ENCODE measurements at regions not wholly inside any gene's neighbourhood (a gene's known extent, or its start where the extent isn't known, plus 50 kb on each side); places are given as distances from the start of the nearest gene placed in this dataset.
"Not testable (repeated sequence)": the region's sequence is repeated elsewhere in the genome, so short reads cannot be mapped to it uniquely, and the experiment has no call there.

DNA sequence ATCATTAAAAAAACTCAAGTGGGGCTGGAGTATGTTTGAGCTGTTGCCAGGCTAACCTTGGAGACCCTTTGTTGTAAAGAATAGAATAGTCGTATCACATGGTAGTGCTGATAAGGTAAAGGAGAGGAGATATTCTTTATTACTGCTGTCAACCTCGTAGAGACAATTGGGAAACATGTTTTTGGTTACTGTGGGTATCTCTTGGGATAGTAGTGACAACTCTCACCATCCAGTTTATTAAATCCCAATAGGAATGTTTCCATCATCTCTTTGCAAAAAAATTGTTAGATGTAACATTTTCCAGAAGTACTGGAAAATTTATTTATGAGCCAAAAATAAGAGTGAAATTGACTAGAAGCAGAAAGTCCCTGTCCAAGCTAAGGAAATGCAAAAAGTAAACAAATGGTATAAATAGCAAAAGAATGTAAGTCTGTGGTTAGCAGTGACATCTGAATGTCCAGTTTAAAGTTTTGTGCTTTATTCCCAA lies 829.3 kb upstream of the CITED2 start:
- DNase-seq (no peak), ATAC-seq (replicated peaks in 1 of 4) (no peak)
- WGBS (ENCODE audit: insufficient coverage): no CpG with 5 or more reads among the region's 2 CpGs
- Mint-ChIP-seq H3K4me1 (no peaks in the 10 kb centered on the region), H3K27me3 (peaks cover 0 to 2% of the 10 kb centered on the region in 2 donors), H3K36me3 (no peaks in the 10 kb centered on the region), H3K4me3 (no peak overlapping the region), H3K27ac (no peak overlapping the region), H3K9me3 (no peaks in the 10 kb centered on the region)
- Histone ChIP-seq H3K36me3 (ENCODE audit: control insufficient read depth in 2 of 2, extremely low read depth in 1 of 2, insufficient read depth in 1 of 2, low read length in 1 of 2) (no peaks in the 10 kb centered on the region), H3K27me3 (replicated peaks in 1 of 2; ENCODE audit: control insufficient read depth in 2 of 2, extremely low read depth in 1 of 2, insufficient read depth in 2 of 2, low read length in 1 of 2) (no peaks in the 10 kb centered on the region), H3K4me1 (ENCODE audit: control insufficient read depth in 1 of 2, extremely low read depth in 1 of 2, insufficient read depth in 2 of 2, low read length in 2 of 2) (no peaks in the 10 kb centered on the region), H3K9me3 (no peaks in the 10 kb centered on the region), H3K4me3 (ENCODE audit: control insufficient read depth in 1 of 2, extremely low read depth in 1 of 2, low read length in 1 of 2) (no peak overlapping the region), H3K27ac (ENCODE audit: low read length) (no peak overlapping the region)
- CTCF ChIA-PET: no interaction called here
- POLR2A ChIA-PET: no interaction called here

DNA sequence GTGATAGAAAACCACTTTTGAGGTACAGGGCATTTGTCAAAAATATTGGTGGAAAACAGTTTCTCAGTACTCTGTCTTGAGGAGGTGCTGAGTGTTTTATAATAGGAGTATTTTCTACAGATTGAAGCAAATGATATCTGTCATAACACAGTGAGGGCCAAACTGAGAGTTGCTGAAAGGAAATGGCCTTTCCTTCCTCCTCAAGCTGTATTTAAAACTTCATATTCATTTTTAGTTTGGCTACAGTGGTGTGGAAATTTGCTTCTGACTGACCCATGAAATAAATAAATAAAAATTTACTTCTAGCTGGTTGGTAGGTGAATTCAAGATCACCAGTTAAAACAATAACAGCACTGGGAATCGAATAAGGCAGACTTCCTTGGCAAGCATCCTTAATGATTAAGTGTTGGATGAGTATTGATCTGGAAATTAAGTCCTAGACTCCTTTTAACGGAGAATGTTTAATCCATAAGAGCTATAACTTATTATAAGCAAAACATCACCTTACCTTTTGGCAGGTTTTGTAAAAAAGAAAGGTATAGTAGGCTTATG lies 828.6 kb upstream of the CITED2 start:
- H3K4me3 ChIP-seq (ENCODE audit: control insufficient read depth in 1 of 2, extremely low read depth in 1 of 2, low read length in 1 of 2): no peak overlapping the region
- no peaks in the 10 kb centered on the region for H3K27me3 ChIP-seq (replicated peaks in 1 of 2; ENCODE audit: control insufficient read depth in 2 of 2, extremely low read depth in 1 of 2, insufficient read depth in 2 of 2, low read length in 1 of 2)
- CTCF ChIA-PET: no interaction called here
- Mint-ChIP-seq H3K9me3 (no peaks in the 10 kb centered on the region), H3K4me1 (no peaks in the 10 kb centered on the region), H3K27ac (no peak overlapping the region), H3K36me3 (no peaks in the 10 kb centered on the region), H3K27me3 (peaks cover 0 to 2% of the 10 kb centered on the region in 2 donors), H3K4me3 (no peak overlapping the region)
- POLR2A ChIA-PET: interaction anchor here in 1 of 2 donors (0.6 kb wide), 1 partner anchor 112 kb away, joined by 4 read pairs; no protein-coding TSS in a partner anchor
- no peak overlapping the region for H3K27ac ChIP-seq (ENCODE audit: low read length)
- ATAC-seq (replicated peaks in 1 of 4): no peak
- WGBS (ENCODE audit: insufficient coverage): no CpG with 5 or more reads among the region's 2 CpGs
- H3K9me3 ChIP-seq: no peaks in the 10 kb centered on the region
- H3K36me3 ChIP-seq (ENCODE audit: control insufficient read depth in 2 of 2, extremely low read depth in 1 of 2, insufficient read depth in 1 of 2, low read length in 1 of 2): no peaks in the 10 kb centered on the region
- H3K4me1 ChIP-seq (ENCODE audit: control insufficient read depth in 1 of 2, extremely low read depth in 1 of 2, insufficient read depth in 2 of 2, low read length in 2 of 2): no peaks in the 10 kb centered on the region
- DNase-seq: no peak

DNA sequence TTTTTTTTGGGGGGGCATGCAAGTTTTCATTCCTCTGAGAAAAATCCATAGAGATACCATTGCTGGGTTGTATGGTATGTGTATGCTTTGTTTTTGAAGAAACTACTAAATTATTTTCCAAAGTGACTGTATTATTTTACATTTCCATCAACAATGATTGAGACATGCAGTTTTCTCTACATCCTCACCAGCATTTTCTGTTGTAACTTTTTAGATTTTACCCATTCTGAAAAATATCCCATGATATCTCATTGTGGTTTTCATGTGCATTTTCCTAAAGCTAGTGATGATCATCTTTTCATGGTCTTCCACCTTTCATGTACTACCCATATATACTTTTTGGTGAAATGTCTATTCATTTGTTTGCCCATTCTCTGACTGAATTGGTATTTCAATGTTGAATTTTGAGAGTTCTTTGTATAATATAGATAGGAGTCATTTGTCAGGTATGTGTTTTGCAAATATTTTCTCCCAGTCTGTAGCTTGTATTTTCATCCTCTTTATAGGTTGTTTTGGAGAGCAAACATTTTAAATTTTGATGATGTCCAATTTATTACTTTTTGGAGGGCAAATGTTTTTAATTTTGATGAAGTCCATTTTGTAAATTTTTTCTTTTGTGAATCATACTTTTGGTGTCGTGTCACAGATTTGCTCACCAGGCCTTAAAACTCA lies 827.5 kb upstream of the CITED2 start:
- POLR2A ChIA-PET: no interaction called here
- Histone ChIP-seq H3K9me3 (no peaks in the 10 kb centered on the region), H3K27me3 (replicated peaks in 1 of 2; ENCODE audit: control insufficient read depth in 2 of 2, extremely low read depth in 1 of 2, insufficient read depth in 2 of 2, low read length in 1 of 2) (no peaks in the 10 kb centered on the region), H3K4me1 (ENCODE audit: control insufficient read depth in 1 of 2, extremely low read depth in 1 of 2, insufficient read depth in 2 of 2, low read length in 2 of 2) (no peaks in the 10 kb centered on the region), H3K4me3 (ENCODE audit: control insufficient read depth in 1 of 2, extremely low read depth in 1 of 2, low read length in 1 of 2) (no peak overlapping the region), H3K36me3 (ENCODE audit: control insufficient read depth in 2 of 2, extremely low read depth in 1 of 2, insufficient read depth in 1 of 2, low read length in 1 of 2) (no peaks in the 10 kb centered on the region), H3K27ac (ENCODE audit: low read length) (no peak overlapping the region)
- no peaks in the 10 kb centered on the region for H3K9me3 Mint-ChIP-seq
- H3K4me1 Mint-ChIP-seq: no peaks in the 10 kb centered on the region
- H3K4me3 Mint-ChIP-seq: no peak overlapping the region
- no peak overlapping the region for H3K27ac Mint-ChIP-seq
- no CpG with 5 or more reads among the region's 1 CpG for WGBS (ENCODE audit: insufficient coverage)
- CTCF ChIA-PET: interaction anchor here in 1 of 2 donors (0.6 kb wide), 1 partner anchor 1399 kb away, joined by 3 read pairs; no protein-coding TSS in a partner anchor
- DNase-seq (no peak), ATAC-seq (replicated peaks in 1 of 4) (no peak)
- peaks cover 0 to 2% of the 10 kb centered on the region in 2 donors for H3K27me3 Mint-ChIP-seq
- H3K36me3 Mint-ChIP-seq: no peaks in the 10 kb centered on the region

DNA sequence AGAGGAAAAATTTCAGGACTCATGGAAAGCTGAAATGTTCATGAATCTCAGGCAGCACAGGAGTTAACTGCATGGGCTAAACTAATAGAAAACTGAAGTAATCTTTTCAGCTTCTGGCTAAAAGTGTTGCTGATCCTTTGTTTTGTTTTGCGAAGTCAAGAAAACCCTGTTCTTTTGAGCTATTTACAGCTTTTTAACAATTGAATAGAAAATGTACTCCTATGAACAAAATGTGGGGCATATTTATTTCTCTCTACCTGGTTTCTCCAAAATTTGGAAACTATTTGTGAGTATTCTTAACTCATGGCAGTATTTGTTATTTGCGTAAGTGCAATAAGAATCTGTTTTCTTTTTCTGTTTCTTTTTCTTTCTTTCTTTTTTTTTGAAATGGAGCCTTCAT lies 818.8 kb upstream of the CITED2 start:
- Histone ChIP-seq H3K4me1 (ENCODE audit: control insufficient read depth in 1 of 2, extremely low read depth in 1 of 2, insufficient read depth in 2 of 2, low read length in 2 of 2) (no peaks in the 10 kb centered on the region), H3K36me3 (ENCODE audit: control insufficient read depth in 2 of 2, extremely low read depth in 1 of 2, insufficient read depth in 1 of 2, low read length in 1 of 2) (no peaks in the 10 kb centered on the region), H3K27me3 (replicated peaks in 1 of 2; ENCODE audit: control insufficient read depth in 2 of 2, extremely low read depth in 1 of 2, insufficient read depth in 2 of 2, low read length in 1 of 2) (no peaks in the 10 kb centered on the region), H3K27ac (ENCODE audit: low read length) (no peak overlapping the region), H3K4me3 (ENCODE audit: control insufficient read depth in 1 of 2, extremely low read depth in 1 of 2, low read length in 1 of 2) (no peak overlapping the region), H3K9me3 (no peaks in the 10 kb centered on the region)
- ATAC-seq (replicated peaks in 1 of 4): no peak
- H3K27me3 Mint-ChIP-seq: no peaks in the 10 kb centered on the region
- H3K27ac Mint-ChIP-seq: no peak overlapping the region
- no CpG with 5 or more reads among the region's 2 CpGs for WGBS (ENCODE audit: insufficient coverage)
- peaks cover 0 to 5% (median 5%) of the 10 kb centered on the region in 3 donors for H3K9me3 Mint-ChIP-seq
- H3K4me3 Mint-ChIP-seq: no peak overlapping the region
- ChIA-PET CTCF (no interaction called here), POLR2A (no interaction called here)
- DNase-seq: no peak
- no peaks in the 10 kb centered on the region for H3K36me3 Mint-ChIP-seq
- H3K4me1 Mint-ChIP-seq: no peaks in the 10 kb centered on the region

DNA sequence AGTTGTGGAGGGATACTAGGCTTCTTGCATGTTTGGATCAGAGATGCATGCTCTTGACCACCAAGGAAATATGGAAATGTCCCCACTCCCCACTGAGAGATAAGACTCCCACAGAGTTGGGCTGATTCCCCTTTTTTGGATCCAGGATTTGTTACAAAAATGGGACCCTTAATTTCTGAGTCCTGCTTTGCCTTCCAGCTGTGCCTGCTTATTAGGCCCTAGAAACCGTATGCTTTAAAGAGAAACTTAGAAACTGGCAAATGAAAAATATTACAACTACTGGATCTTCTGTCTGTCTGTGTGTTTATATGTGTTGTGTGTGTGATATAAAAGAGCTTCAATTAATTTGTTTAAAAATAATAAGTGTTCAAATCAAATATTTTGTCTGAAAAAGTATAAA lies 817.6 kb upstream of the CITED2 start:
- H3K36me3 ChIP-seq (ENCODE audit: control insufficient read depth in 2 of 2, extremely low read depth in 1 of 2, insufficient read depth in 1 of 2, low read length in 1 of 2): no peaks in the 10 kb centered on the region
- Mint-ChIP-seq H3K36me3 (no peaks in the 10 kb centered on the region), H3K4me3 (no peak overlapping the region), H3K27me3 (no peaks in the 10 kb centered on the region), H3K9me3 (peaks cover 0 to 12% (median 8%) of the 10 kb centered on the region in 3 donors), H3K27ac (no peak overlapping the region), H3K4me1 (no peaks in the 10 kb centered on the region)
- H3K27ac ChIP-seq (ENCODE audit: low read length): no peak overlapping the region
- WGBS (ENCODE audit: insufficient coverage): no CpG with 5 or more reads among the region's 1 CpG
- no peak overlapping the region for H3K4me3 ChIP-seq (ENCODE audit: control insufficient read depth in 1 of 2, extremely low read depth in 1 of 2, low read length in 1 of 2)
- no peaks in the 10 kb centered on the region for H3K27me3 ChIP-seq (replicated peaks in 1 of 2; ENCODE audit: control insufficient read depth in 2 of 2, extremely low read depth in 1 of 2, insufficient read depth in 2 of 2, low read length in 1 of 2)
- ATAC-seq (replicated peaks in 1 of 4) (no peak), DNase-seq (no peak)
- ChIA-PET CTCF (interaction anchor here in 1 of 2 donors (0.6 kb wide), 1 partner anchor 305 kb away, joined by 3 read pairs; no protein-coding TSS in a partner anchor), POLR2A (interaction anchor here in 1 of 2 donors (0.6 kb wide), 1 partner anchor 1711 kb away, joined by 3 read pairs; no protein-coding TSS in a partner anchor)
- no peaks in the 10 kb centered on the region for H3K9me3 ChIP-seq
- no peaks in the 10 kb centered on the region for H3K4me1 ChIP-seq (ENCODE audit: control insufficient read depth in 1 of 2, extremely low read depth in 1 of 2, insufficient read depth in 2 of 2, low read length in 2 of 2)

DNA sequence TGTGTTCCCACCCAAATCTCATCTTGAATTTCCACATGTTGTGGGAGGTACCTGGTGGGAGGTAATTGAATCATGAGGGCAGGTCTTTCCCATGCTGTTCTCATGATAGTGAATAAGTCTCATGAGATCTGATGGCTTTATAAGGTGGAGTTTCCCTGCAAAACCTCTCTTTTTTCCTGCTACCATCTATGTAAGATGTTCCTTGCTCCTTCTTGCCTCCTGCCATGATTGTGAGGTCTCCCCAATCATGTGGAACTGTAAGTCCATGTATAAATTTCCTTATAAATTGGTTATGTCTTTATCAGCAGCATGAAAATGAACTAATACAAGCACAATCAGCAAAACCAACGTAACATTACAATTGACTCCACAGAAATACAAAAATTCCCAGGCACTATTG lies 814.8 kb upstream of the CITED2 start:
- H3K36me3 Mint-ChIP-seq; H3K36me3 ChIP-seq (ENCODE audit: control insufficient read depth in 2 of 2, extremely low read depth in 1 of 2, insufficient read depth in 1 of 2, low read length in 1 of 2); POLR2A ChIA-PET; ATAC-seq (replicated peaks in 1 of 4); H3K4me1 Mint-ChIP-seq; H3K27me3 Mint-ChIP-seq; H3K27ac Mint-ChIP-seq; DNase-seq; H3K27ac ChIP-seq (ENCODE audit: low read length); H3K4me1 ChIP-seq (ENCODE audit: control insufficient read depth in 1 of 2, extremely low read depth in 1 of 2, insufficient read depth in 2 of 2, low read length in 2 of 2); H3K4me3 Mint-ChIP-seq; H3K27me3 ChIP-seq (replicated peaks in 1 of 2; ENCODE audit: control insufficient read depth in 2 of 2, extremely low read depth in 1 of 2, insufficient read depth in 2 of 2, low read length in 1 of 2); H3K4me3 ChIP-seq (ENCODE audit: control insufficient read depth in 1 of 2, extremely low read depth in 1 of 2, low read length in 1 of 2); CTCF ChIA-PET; H3K9me3 ChIP-seq: not testable (repeated sequence)
- peaks cover 0 to 12% (median 6%) of the 10 kb centered on the region in 3 donors for H3K9me3 Mint-ChIP-seq
- no CpG with 5 or more reads among the region's 1 CpG for WGBS (ENCODE audit: insufficient coverage)

Data from T-cell (primary cell).